ENCODE measurements at regions not wholly inside any gene's neighbourhood (a gene's known extent, or its start where the extent isn't known, plus 50 kb on each side); places are given as distances from the start of the nearest gene placed in this dataset.
A peak's percentile ranks its signal among the peaks of the same experiment; 100 is the strongest.

DNA sequence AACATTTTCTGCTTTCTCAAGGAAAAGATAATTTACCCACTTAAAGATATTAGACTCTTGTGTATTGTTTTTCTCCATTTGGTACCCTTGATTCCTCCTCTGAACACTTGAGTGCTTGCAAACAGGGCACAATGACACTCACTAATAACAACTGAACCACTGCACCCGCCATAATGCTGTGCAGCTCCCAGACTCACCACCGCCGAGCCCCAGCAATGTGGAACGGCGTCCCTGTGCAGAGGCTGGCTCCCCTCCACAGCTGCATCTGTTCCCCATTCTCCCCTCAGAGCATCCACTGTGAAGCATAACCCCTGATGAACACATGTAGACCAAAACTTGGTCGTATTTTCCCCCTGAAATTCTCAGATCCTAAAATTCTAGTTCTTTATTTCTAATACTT, 276.2 kb upstream of the PLSCR5 start:
- ATAC-seq (ENCODE audit: low FRiP score) (no peak), DNase-seq (peak in 1 of 2 donors; percentile 39)
- intact Hi-C loops (cut with DNase I): no loop called here
- Histone ChIP-seq H3K9me3 (ENCODE audit: control insufficient read depth, low read length) (no peaks in the 10 kb centered on the region), H3K36me3 (ENCODE audit: control insufficient read depth in 1 of 2, insufficient read depth in 2 of 2, low read length in 1 of 2) (no peaks in the 10 kb centered on the region), H3K27me3 (ENCODE audit: control insufficient read depth in 1 of 2, insufficient read depth in 2 of 2, low read length in 1 of 2) (no peaks in the 10 kb centered on the region), H3K27ac (ENCODE audit: low read depth in 1 of 2, low read length in 2 of 2) (no peak overlapping the region), H3K4me3 (ENCODE audit: low read length in 2 of 2) (no peak overlapping the region), H3K4me1 (ENCODE audit: control insufficient read depth in 1 of 2, insufficient read depth in 2 of 2, low read length in 2 of 2) (no peaks in the 10 kb centered on the region)
- 79 to 87% methylated on average over 6 of the region's 6 CpGs for WGBS, 2 donors

DNA sequence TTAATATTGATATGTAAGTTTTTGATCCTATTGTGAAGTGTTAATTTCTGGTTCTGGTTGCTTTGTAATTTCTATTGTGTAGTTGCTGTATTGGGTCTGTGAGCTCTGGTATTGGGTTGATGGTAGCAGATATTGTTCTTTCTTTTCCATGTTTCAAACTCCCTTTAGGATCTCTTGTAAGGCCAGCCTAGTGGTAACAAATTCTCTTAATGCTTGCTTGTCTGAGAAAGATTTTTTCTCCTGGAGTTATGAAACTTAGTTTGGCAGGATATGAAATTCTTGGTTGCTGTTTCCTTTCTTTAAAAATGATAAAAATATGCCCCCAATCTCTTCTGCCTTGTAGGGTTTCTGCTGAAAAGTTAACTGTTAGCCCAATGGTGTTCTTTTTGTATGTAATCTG, 268.6 kb upstream of the PLSCR5 start:
- Histone ChIP-seq H3K4me1 (ENCODE audit: control insufficient read depth in 1 of 2, insufficient read depth in 2 of 2, low read length in 2 of 2) (no peaks in the 10 kb centered on the region), H3K27me3 (ENCODE audit: control insufficient read depth in 1 of 2, insufficient read depth in 2 of 2, low read length in 1 of 2) (no peaks in the 10 kb centered on the region), H3K4me3 (ENCODE audit: low read length in 2 of 2) (no peak overlapping the region), H3K36me3 (ENCODE audit: control insufficient read depth in 1 of 2, insufficient read depth in 2 of 2, low read length in 1 of 2) (no peaks in the 10 kb centered on the region), H3K27ac (ENCODE audit: low read depth in 1 of 2, low read length in 2 of 2) (no peak overlapping the region), H3K9me3 (ENCODE audit: control insufficient read depth, low read length) (peaks cover 7% of the 10 kb centered on the region)
- intact Hi-C loops (cut with DNase I): no loop called here
- ATAC-seq (ENCODE audit: low FRiP score): no peak
- DNase-seq: no peak

DNA sequence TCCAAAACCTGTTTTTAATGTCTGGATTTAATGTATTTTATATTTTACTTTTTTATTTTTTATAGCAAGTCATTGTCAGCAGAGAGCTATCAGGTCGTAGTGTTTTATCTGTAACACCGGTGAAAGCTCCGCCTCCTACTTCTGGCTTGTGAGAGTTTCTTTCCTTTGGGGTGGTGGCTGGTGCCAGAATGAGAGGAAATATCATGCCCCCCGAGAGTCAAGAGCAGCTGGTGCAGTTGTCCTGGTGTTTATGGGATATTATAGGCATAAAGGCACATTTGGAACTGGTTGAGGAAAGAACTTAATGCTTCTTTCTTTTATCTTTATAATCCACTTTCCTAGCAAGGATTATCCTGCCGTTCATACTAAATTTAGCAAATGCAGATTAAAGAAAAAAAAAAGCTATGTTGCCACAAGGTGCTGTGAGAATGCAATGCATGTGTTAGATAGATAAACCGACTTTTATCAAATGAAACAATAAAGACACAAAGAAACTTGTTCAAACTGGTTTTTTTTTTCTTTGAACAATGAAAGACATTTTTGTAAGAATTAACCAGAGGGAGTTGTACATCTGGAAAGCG, 260.1 kb upstream of the PLSCR5 start:
- Histone ChIP-seq H3K27me3 (ENCODE audit: control insufficient read depth in 1 of 2, insufficient read depth in 2 of 2, low read length in 1 of 2) (no peaks in the 10 kb centered on the region), H3K36me3 (ENCODE audit: control insufficient read depth in 1 of 2, insufficient read depth in 2 of 2, low read length in 1 of 2) (no peaks in the 10 kb centered on the region), H3K27ac (ENCODE audit: low read depth in 1 of 2, low read length in 2 of 2) (no peak overlapping the region), H3K4me1 (ENCODE audit: control insufficient read depth in 1 of 2, insufficient read depth in 2 of 2, low read length in 2 of 2) (no peaks in the 10 kb centered on the region), H3K9me3 (ENCODE audit: control insufficient read depth, low read length) (no peaks in the 10 kb centered on the region), H3K4me3 (ENCODE audit: low read length in 2 of 2) (no peak overlapping the region)
- intact Hi-C loops (cut with DNase I): no loop called here
- ATAC-seq (ENCODE audit: low FRiP score): no peak
- WGBS, 2 donors: 56 to 65% methylated on average over 7 of the region's 7 CpGs
- DNase-seq: no peak

DNA sequence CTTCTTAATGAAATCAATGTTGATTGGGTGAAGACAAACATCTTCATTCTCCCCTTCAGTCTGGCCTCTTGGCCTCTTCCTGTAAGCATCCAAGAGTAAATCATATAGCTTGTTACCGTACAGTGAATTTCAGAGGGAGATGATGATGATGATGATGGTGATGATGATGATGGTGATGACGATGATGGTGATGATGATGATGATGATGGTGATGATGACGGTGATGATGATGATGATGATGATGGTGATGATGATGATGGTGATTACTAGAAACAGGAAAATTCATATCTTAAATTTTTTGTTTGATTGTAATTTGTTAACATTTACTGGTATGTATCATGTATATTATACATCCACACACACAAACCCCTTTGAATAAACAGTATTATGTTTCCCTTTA, 256.1 kb upstream of the PLSCR5 start:
- H3K4me1 ChIP-seq (ENCODE audit: control insufficient read depth in 1 of 2, insufficient read depth in 2 of 2, low read length in 2 of 2): no peaks in the 10 kb centered on the region
- ATAC-seq (ENCODE audit: low FRiP score) (no peak), DNase-seq (no peak)
- intact Hi-C loops (cut with DNase I): no loop called here
- 86 to 94% methylated on average over 3 of the region's 3 CpGs for WGBS, 2 donors
- no peaks in the 10 kb centered on the region for H3K27me3 ChIP-seq (ENCODE audit: control insufficient read depth in 1 of 2, insufficient read depth in 2 of 2, low read length in 1 of 2)
- no peaks in the 10 kb centered on the region for H3K36me3 ChIP-seq (ENCODE audit: control insufficient read depth in 1 of 2, insufficient read depth in 2 of 2, low read length in 1 of 2)
- H3K4me3 ChIP-seq (ENCODE audit: low read length in 2 of 2): no peak overlapping the region
- no peak overlapping the region for H3K27ac ChIP-seq (ENCODE audit: low read depth in 1 of 2, low read length in 2 of 2)
- no peaks in the 10 kb centered on the region for H3K9me3 ChIP-seq (ENCODE audit: control insufficient read depth, low read length)

DNA sequence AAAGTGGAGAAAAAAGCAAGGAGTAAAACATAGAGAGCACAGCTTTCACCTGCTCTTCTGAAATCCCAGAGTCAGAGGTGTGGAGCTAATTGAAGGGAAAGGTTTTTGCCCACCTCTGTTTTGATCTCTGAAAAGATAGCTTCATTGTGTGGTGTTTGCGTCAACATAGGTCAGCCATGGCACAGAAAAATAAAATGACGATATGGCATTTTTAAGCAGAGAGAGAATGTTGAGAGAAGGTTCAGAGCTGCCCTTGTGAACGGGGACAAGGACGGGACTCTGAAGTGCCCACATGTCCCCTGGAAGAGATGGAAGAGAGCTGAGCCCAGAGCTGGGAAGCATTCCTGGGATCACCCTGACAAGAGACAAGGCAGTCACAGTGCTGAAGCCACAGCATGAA, 249.4 kb upstream of the PLSCR5 start:
- Histone ChIP-seq H3K36me3 (ENCODE audit: control insufficient read depth in 1 of 2, insufficient read depth in 2 of 2, low read length in 1 of 2) (no peaks in the 10 kb centered on the region), H3K27ac (ENCODE audit: low read depth in 1 of 2, low read length in 2 of 2) (no peak overlapping the region), H3K9me3 (ENCODE audit: control insufficient read depth, low read length) (no peaks in the 10 kb centered on the region), H3K4me3 (ENCODE audit: low read length in 2 of 2) (no peak overlapping the region), H3K27me3 (ENCODE audit: control insufficient read depth in 1 of 2, insufficient read depth in 2 of 2, low read length in 1 of 2) (no peaks in the 10 kb centered on the region), H3K4me1 (ENCODE audit: control insufficient read depth in 1 of 2, insufficient read depth in 2 of 2, low read length in 2 of 2) (no peaks in the 10 kb centered on the region)
- no peak for ATAC-seq (ENCODE audit: low FRiP score)
- 90% methylated on average over 4 of the region's 4 CpGs for WGBS, 2 donors
- DNase-seq: no peak
- intact Hi-C loops (cut with DNase I): no loop called here

DNA sequence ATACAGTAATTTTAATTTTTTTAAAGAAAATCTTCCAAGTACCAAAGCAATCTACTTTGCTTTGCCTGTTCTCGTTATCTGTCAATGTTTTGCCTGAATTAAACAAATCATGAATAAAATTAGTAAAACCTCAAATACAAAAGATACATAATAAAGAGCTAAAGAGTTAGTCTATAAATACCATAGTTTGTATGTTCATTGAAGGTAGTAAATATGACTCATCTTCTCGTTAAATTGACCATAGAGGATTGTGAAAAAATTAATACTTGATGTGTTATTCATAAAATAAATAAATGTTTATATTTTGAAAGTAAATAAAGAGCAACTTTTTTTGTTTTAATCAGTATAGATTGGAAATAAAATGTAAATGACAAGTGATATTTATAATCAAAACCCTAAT, 246.5 kb upstream of the PLSCR5 start:
- intact Hi-C loops (cut with DNase I): no loop called here
- no peaks in the 10 kb centered on the region for H3K27me3 ChIP-seq (ENCODE audit: control insufficient read depth in 1 of 2, insufficient read depth in 2 of 2, low read length in 1 of 2)
- WGBS, 2 donors: 71 to 82% methylated on average over 2 of the region's 2 CpGs
- no peaks in the 10 kb centered on the region for H3K9me3 ChIP-seq (ENCODE audit: control insufficient read depth, low read length)
- H3K4me1 ChIP-seq (ENCODE audit: control insufficient read depth in 1 of 2, insufficient read depth in 2 of 2, low read length in 2 of 2): no peaks in the 10 kb centered on the region
- no peaks in the 10 kb centered on the region for H3K36me3 ChIP-seq (ENCODE audit: control insufficient read depth in 1 of 2, insufficient read depth in 2 of 2, low read length in 1 of 2)
- ATAC-seq (ENCODE audit: low FRiP score): no peak
- H3K27ac ChIP-seq (ENCODE audit: low read depth in 1 of 2, low read length in 2 of 2): no peak overlapping the region
- no peak overlapping the region for H3K4me3 ChIP-seq (ENCODE audit: low read length in 2 of 2)
- no peak for DNase-seq

DNA sequence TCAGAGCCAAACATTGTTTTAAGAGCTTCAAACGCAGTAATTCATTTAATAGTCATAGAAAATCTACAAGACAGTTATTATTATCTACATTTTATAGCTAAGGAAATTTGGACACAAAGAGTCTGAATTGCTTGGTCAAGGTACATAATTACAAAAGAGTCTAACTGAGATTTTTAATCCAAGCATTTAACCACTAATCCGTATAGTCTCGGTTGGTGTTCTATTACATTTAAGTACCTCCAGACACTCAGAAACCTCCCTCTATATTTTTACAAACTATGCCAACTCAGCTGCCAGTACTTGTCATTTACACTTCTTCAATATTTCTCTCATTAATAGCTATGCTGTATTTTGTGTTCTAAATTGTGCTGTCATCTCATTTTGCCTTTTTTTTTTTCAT, 240.2 kb upstream of the PLSCR5 start:
- ATAC-seq (ENCODE audit: low FRiP score) (no peak), DNase-seq (no peak)
- no peak overlapping the region for H3K4me3 ChIP-seq (ENCODE audit: low read length in 2 of 2)
- intact Hi-C loops (cut with DNase I): no loop called here
- no peaks in the 10 kb centered on the region for H3K9me3 ChIP-seq (ENCODE audit: control insufficient read depth, low read length)
- no peaks in the 10 kb centered on the region for H3K36me3 ChIP-seq (ENCODE audit: control insufficient read depth in 1 of 2, insufficient read depth in 2 of 2, low read length in 1 of 2)
- 85 to 87% methylated on average over 3 of the region's 3 CpGs for WGBS, 2 donors
- H3K27ac ChIP-seq (ENCODE audit: low read depth in 1 of 2, low read length in 2 of 2): no peak overlapping the region
- no peaks in the 10 kb centered on the region for H3K27me3 ChIP-seq (ENCODE audit: control insufficient read depth in 1 of 2, insufficient read depth in 2 of 2, low read length in 1 of 2)
- no peaks in the 10 kb centered on the region for H3K4me1 ChIP-seq (ENCODE audit: control insufficient read depth in 1 of 2, insufficient read depth in 2 of 2, low read length in 2 of 2)

DNA sequence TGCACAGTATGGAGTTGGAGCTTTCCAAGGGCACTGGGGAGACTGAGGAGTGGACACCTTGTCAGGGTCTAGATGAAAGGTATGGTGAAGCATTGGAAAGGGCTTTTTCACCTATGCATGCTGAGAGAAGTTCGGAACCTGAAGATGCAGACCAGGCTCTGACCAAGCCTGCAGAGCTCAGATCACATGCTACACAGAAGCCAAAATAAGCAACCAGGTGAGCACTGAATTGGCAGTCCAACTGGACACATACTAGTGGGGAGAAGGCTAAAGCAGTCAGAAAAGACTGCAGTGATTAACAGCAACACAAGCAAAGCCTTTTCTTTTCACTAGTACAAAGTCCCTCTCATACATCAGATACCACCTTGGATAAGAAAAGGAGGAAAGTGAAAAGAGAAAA, 238.3 kb upstream of the PLSCR5 start:
- Histone ChIP-seq H3K27me3 (ENCODE audit: control insufficient read depth in 1 of 2, insufficient read depth in 2 of 2, low read length in 1 of 2) (no peaks in the 10 kb centered on the region), H3K27ac (ENCODE audit: low read depth in 1 of 2, low read length in 2 of 2) (no peak overlapping the region), H3K4me1 (ENCODE audit: control insufficient read depth in 1 of 2, insufficient read depth in 2 of 2, low read length in 2 of 2) (no peaks in the 10 kb centered on the region), H3K9me3 (ENCODE audit: control insufficient read depth, low read length) (no peaks in the 10 kb centered on the region), H3K36me3 (ENCODE audit: control insufficient read depth in 1 of 2, insufficient read depth in 2 of 2, low read length in 1 of 2) (no peaks in the 10 kb centered on the region), H3K4me3 (ENCODE audit: low read length in 2 of 2) (no peak overlapping the region)
- WGBS, 2 donors: 86 to 94% methylated on average over 1 of the region's 1 CpG
- no peak for ATAC-seq (ENCODE audit: low FRiP score)
- no peak for DNase-seq
- intact Hi-C loops (cut with DNase I): no loop called here

DNA sequence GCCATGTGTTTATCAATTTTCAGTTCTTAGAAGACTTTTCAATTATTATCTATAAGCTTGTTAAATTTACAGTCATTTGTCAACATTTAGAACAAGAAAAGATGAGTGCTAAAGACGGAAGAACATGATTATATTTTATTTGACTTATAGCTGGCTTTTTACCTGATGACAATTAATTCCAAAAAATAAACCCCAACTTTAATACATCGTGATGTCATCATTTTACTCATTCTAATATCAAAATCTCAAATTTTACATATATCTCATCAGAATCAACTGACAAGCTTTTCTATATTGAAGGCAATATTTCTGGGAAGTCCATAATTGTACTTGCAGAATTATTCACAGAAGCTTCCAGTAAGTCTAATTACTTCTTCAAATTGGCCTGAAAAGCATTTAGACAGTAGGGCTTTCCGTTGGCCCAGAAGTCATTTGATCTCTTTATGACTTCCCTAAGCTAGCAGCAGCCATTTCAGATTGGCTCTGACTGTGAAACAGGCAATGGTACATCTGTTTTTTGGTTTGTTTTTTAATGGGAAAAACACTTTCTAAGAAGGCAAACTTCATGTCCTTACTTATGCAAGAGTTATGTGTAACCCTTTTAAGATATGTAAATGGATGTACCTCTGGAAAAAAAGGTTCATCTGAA, 234.7 kb upstream of the PLSCR5 start:
- Histone ChIP-seq H3K9me3 (ENCODE audit: control insufficient read depth, low read length) (no peaks in the 10 kb centered on the region), H3K27me3 (ENCODE audit: control insufficient read depth in 1 of 2, insufficient read depth in 2 of 2, low read length in 1 of 2) (no peaks in the 10 kb centered on the region), H3K4me1 (ENCODE audit: control insufficient read depth in 1 of 2, insufficient read depth in 2 of 2, low read length in 2 of 2) (no peaks in the 10 kb centered on the region), H3K27ac (ENCODE audit: low read depth in 1 of 2, low read length in 2 of 2) (no peak overlapping the region), H3K36me3 (ENCODE audit: control insufficient read depth in 1 of 2, insufficient read depth in 2 of 2, low read length in 1 of 2) (no peaks in the 10 kb centered on the region), H3K4me3 (ENCODE audit: low read length in 2 of 2) (no peak overlapping the region)
- ATAC-seq (ENCODE audit: low FRiP score) (no peak), DNase-seq (no peak)
- intact Hi-C loops (cut with DNase I): no loop called here
- WGBS, 2 donors: 72 to 75% methylated on average over 3 of the region's 3 CpGs

Measured in aorta (tissue), 5 donors.